GM18520 (cell line): ENCODE measurements at regions not wholly inside any gene's neighbourhood (a gene's known extent, or its start where the extent isn't known, plus 50 kb on each side); places are given as distances from the start of the nearest gene placed in this dataset.
"Not testable (repeated sequence)": the region's sequence is repeated elsewhere in the genome, so short reads cannot be mapped to it uniquely, and the experiment has no call there.

ENCODE experiments used
- ATAC-seq: cut with Tn5 transposase; IDR thresholded peaks from one replicate; pipeline ENCODE4 v1.9.1; 2021; ENCODE audit not compliant: unreplicated experiment

DNA sequence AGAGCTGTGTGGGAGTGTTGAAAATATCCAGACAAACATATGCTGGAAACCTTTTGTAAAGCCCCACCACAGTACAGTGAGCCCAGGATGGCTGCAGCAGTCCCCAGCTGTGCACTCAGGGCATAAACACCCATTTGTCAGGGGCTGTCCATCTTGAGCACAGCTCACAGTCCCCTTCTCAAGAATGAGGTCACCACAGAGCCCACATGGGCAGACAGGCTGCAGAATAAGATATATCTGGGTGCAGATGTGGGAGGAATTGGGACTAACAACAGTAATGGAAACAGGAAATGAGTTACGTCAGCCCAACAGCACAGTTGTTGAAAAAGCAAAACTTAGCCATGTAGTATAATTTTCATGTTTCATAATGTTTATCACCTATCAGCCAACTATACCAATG is 219.6 kb downstream of the ETAA1 start:
- ATAC-seq = peak; percentile 66

DNA sequence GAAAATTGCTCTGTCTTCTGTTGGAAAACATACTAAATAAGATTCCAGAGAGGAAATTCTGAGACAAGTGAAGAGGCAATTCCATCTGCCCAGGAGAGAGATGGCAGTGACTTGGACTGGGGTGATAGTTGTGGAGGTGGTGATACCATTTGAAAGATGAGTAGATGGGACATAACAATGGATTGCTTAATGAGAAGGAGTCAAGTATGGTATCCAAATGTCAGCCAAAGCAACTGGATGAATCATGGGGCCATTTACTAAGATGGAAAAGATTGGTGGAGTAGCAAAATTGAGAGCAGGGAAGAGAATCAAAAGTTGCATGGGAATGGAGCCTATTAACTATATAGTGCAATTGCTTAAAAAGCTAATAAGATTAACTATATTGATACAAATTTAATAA is 222.1 kb downstream of the ETAA1 start:
- no peak for ATAC-seq

DNA sequence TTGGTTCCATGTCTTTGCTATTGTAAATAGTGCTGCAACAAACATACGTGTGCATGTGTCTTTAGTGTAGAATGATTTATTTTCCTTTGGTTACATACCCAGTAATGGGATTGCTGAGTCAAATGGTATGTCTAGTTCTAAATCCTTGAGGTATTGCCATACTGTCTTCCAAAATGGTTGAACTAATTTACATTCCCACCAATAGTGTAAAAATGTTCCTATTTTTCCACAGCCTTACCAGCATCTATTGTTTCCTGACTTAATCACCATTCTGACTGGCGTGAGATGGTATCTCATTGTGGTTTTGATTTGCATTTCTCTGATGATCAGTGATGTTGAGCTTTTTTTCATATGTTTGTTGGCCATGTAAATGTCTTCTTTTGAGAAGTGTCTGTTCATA is 226.6 kb downstream of the ETAA1 start:
- ATAC-seq = not testable (repeated sequence)

- ATAC-seq = no peak
Measured at GRCh38 chr2:67625178-67625577, 228.0 kb downstream of the ETAA1 start.

- no peak for ATAC-seq
Measured at GRCh38 chr2:67625690-67626475, 228.8 kb downstream of the ETAA1 start.

DNA sequence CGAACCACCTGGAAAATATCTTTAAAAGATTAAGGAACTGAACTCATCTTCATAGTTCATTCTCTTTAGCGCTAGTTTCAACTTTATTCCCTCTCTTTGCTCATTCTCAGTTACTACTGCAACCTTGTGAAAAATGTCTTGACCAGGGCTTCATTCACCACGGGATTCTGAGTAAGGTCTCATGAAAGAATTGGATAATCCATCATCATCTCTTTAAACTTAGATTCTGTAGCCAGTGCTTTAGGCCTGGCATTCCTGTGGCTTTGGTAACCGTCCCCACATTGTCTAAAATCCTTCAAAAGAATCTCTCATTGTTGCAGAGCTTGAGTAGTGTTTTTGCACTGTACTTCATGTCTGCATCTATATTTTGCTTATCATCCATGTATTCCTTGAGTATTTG is 229.5 kb downstream of the ETAA1 start:
- no peak for ATAC-seq

- no peak for ATAC-seq
Measured at GRCh38 chr2:67627456-67628207, 230.5 kb downstream of the ETAA1 start.

DNA sequence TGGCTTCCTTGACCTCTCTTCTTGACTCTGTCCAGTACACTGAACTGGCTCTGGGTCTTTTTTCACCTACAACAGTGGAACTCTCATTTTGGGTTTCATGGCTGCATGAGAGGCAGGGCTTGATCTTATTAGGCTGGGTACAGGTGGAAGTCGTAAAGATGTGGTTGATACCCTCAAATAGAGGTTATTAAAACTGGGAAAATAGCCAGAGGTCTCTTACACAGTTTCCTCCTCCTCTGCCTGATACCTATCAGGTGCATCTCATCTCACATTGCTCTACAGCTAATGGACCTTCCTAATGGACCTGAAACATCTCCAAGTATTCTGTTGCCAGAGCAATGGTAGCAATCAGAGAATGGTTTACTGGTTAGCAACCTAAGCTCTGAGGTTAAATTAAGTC is 231.8 kb downstream of the ETAA1 start:
- ATAC-seq = no peak

DNA sequence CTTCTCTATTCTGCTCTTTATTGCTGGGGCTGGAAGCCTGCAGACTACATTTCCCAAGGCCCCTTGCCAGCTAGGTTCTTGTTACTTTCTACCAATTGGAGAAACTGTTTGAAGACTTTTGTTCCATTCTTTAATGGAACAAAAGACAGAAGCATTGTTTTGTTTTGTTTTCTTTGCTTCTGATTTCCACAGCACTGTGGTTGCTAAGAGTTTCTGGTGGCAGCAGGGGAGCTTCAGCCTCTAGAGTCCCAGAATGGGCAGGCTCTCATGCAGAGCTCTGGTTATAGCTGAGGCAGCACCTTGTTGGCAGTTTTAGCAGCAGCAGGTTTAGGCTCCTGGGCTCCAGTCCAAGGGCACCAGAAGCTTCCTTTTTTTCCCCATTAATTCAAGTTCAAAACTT is 234.3 kb downstream of the ETAA1 start:
- ATAC-seq = no peak

DNA sequence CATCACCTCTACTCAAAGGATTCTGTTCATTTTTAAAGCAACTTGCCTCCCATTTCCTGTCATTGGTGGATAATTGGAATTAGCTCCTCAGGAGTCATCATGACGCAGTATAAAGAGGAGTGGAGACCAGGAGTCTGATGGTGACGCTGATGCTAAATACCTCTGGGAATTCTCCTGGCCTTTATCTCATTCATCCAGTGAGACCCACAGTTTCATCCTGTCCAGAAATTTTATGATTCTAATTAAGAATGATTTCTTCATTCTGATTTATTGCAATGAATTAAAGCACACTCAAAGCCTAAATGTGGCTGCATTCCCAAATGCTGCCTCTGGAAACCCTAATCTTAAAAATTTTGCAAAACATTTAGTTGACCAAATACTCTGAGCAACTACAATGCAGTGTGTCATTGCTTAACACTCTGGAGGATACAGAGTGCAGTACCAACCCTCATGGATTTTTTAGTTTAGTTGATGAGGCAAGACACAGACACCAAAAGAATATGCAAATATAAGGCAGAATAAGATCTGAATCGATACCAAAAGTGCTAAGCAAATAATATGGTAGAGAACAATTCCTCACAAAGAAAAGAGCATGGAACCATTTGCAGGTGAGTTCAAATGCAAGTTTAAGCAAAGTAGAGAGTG is 236.2 kb downstream of the ETAA1 start:
- ATAC-seq = peak; percentile 50

GRCh38 chr2:67638146-67638545 is 241.0 kb downstream of the ETAA1 start:
- ATAC-seq = no peak

- ATAC-seq = no peak
Measured at GRCh38 chr2:67641312-67642045, 244.3 kb downstream of the ETAA1 start.

GRCh38 chr2:67642046-67642382 is 244.9 kb downstream of the ETAA1 start:
- no peak for ATAC-seq

GRCh38 chr2:67642961-67643360 is 245.8 kb downstream of the ETAA1 start:
- ATAC-seq = no peak

DNA sequence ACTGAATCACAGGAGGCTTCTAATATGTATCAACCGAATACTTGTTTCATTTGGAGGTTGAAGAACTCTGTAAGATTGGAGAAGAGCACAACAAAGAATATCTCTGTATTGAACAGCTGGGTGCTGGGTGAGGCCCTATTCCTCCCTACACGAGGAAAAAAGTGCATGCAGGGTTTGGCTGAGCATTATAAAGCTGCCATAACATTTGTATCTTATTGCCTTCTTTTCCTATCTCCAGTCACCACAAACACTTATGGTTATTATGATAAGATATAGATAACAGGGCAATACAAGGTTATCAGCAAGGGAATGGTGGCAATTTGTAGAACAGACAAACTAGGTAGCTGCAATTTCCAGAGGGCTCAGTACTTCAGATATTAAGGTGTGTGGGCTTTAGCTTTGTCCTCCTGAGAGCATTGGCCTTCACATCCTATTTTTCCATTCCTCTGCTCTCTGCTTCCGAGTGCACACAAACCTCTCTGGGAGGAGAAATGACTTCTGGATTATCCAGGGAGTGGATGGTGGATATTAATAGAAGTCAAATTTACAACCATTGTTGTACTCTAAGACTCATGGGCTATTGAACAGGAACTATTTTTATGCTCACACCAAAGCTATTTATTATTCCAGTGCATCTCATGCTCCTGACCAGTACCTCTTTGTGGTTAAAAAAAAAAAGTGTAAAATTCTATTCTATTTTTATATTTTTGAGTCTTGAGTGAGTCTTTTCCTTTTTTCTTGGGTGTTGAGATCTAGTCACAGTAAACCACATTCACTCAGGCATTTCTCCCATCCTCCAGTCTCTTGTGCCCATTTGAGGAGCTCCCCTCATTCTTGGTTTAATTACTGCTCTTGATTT is 248.4 kb downstream of the ETAA1 start:
- no peak for ATAC-seq

GRCh38 chr2:67646714-67647333 is 249.7 kb downstream of the ETAA1 start:
- ATAC-seq = no peak

DNA sequence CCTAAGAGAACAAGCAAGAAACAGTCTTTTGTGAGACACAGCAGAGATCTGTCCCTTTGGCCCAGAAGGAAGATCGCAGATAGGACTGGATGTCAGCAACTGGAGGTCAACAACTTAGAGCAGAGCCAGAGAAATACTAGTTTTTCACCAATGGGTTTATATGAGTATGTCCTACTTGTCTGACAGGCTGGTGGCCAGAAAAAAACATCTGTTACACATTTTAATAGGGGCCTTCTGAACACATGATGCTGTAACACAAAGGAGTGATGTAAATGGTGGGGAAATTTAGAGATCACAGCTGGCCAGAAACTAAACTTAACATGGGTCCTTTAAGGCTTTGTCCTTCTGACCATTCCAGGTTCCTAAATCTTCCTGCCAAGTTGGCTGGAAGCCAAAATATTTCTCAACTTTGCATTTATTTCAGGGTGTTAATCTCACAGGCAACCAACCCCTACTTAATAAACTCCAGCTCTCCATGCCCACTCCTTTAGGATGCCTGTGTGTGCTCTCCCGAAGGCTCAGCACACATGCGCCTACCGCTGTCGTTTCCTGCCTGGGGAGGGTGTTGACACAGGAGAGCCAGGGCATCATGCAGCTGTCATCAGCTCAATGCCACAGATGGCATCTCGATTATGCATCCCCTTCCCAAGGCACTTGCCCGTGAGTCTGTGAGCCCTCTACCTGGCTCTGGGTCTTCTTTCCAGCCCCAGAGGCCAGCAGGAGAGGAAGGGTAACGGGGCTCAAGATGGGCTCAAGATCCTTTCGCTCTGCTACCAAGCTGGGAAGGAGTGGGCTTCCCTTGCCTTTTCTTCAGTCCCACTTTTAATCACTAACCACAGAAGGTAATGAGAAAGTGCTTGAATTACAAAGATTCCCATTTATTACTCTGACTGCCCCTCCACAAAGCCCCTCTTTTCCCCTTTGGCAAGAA is 252.5 kb downstream of the ETAA1 start:
- no peak for ATAC-seq

DNA sequence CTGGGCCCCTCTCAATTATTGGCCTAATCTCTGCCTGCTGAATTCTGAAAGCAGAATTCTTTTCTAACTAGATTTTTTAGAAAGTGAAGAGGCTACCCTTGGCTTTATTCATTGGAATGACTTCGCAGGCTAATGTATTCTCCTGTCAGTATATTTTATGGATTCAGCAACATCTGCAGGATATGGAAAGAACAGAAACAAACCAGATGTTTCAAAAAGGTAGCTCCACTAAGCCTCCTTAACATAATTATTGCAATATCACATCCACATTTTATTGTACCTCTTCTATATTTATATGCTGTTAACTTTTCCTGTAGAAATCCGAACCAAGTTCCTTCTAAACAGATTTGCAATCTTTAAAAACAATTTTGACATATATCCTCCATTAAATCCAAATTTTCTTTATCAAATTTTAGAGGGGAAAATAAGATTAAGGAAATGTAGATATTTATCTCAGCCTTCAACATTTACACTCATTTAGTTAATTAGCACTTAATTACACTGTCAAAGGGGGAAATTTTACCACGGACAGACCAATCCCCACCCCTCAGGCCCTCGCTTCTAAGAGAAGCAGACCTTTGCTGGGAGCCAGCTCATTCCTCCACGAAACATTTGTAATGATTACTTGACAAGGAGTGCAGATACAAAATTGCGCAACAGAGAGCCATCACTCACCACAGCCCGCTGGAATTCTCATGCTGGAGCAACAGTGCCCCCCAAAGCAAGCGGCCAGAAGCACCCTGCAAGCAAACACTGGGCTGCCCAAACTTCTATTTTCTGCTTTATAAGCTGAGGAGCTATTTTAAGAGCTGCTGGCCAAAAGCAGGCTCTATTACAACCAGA is 253.4 kb downstream of the ETAA1 start:
- ATAC-seq = no peak
